ENCODE measurements at regions not wholly inside any gene's neighbourhood (a gene's known extent, or its start where the extent isn't known, plus 50 kb on each side); places are given as distances from the start of the nearest gene placed in this dataset.
"Not testable (repeated sequence)": the region's sequence is repeated elsewhere in the genome, so short reads cannot be mapped to it uniquely, and the experiment has no call there.

- peak; percentile 37 for DNase-seq
Observed at GRCh38 chr3:75840160-75840559, 54.8 kb upstream of the ZNF717 start.

DNA sequence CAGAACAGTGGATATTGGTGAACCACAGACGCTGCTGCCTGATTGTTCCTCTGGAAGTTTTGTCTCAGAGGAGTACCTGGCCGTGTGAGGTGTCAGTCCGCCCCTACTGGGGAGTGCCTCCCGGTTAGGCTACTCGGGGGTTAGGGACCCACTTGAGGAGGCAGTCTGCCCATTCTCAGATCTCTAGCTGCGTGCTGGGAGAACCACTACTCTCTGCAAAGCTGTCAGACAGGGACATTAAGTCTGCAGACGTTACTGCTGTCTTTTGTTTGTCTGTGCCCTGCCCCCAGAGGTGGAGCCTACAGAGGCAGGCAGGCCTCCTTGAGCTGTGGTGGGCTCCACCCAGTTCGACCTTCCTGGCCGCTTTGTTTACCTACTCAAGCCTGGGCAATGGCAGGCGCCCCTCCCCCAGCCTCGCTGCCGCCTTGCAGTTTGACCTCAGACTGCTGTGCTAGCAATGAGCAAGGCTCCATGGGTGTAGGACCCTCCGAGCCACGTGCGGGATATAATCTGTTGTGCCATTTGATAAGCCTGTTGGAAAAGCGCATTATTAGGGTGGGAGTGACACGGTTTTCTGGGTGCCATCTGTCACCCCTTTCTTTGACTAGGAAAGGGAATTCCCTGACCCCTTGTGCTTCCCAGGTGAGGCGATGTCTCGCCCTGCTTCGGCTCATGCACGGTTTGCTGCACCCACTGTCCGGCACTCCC lies 65.1 kb upstream of the ZNF717 start:
- not testable (repeated sequence) for DNase-seq

GRCh38 chr3:75863130-75863529 lies 77.8 kb upstream of the ZNF717 start:
- DNase-seq = no peak

DNA sequence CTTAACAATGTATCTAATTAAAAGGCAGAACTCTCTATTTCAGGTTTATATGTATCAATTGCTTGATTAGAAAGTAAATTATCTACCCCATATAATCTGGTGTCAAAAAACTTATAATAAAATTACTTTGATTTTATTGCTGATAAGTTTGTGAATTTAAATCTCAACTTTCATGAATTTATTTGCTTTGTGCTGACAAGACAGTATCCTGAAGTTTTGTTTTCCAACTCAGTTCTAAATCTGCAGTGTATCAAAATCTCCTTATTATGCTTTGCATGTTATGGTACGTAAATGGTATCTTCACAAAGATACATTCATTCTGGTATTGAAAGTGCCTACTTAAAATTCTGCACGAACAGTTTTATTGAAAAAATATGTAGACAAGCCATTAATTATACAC lies 78.5 kb upstream of the ZNF717 start:
- DNase-seq = no peak

DNA sequence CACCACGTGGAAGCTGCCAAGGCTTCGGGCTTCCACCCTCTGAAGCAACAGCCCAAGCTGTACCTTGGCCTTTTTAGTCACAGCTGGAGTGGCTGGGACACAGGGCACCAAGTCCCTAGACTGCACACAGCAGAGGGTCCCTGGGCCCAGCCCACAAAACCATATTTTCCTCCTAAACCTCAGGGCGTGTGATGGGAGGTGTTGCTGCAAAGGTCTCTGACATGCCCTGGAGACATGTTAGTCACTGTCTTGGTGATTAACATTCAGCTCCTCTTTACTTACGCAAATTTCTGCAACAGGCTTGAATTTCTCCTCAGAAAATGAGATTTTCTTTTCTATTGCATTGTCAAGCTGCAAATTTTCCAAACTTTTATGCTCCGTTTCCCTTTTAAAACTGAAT lies 98.4 kb upstream of the ZNF717 start:
- DNase-seq = not testable (repeated sequence)

- DNase-seq = no peak
Observed at GRCh38 chr3:75886971-75887526, 101.7 kb upstream of the ZNF717 start.

DNA sequence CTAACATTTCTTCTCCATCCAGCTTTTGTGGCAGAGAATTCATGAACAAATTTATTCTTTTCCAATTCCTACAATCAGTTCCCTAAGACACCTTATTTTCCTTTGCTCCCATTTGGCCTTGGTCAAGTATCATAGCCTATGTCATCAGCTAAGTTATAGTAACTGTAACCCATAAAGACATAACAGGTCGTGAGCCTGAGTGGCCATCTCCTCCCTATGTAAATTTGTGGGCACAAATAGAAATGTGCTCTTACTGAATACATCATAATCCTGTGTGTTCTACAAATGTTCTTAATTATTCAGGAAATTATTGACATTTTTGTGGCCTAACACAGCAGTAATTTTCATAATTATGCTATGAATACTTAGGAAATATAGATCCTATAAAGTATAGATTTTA lies 108.9 kb upstream of the ZNF717 start:
- DNase-seq = no peak

DNA sequence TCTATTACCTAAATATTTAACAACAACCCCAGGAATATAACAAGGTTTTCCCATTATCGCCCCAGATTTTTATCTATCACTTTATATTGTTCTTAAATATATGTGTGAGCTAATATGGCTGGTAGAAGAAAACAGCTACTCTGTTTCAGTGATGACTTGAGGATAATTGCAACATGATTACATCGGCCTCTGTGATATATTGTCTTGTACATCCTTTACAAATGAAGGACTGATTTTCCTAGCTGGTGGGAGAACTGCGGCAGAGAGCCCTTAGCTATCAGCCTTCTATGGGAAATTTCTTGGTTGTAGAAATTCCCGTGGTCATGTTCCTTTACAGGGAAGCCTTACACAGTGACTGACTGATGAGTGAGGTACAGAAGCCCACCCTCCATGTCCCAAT lies 110.9 kb upstream of the ZNF717 start:
- no peak for DNase-seq

DNA sequence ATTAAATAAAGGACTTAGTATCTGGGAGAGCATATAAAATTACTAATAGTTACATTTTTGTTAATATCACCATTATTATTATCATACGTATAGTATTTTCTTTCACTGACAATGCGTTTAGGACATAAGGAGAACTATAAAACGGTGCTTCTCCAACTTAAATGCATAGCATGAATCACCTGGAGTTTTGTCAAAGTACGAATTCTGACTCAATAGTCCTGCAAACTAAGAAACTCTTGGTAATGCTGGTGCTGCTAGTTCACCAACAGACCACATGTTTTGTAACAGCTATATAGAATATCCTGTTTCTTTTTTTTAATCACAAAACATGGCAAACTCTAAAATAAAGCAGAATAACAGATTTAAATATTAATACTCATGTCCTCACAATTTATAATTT lies 116.1 kb upstream of the ZNF717 start:
- not testable (repeated sequence) for DNase-seq

GRCh38 chr3:75906555-75907112 lies 121.3 kb upstream of the ZNF717 start:
- DNase-seq = peak; percentile 33

DNA sequence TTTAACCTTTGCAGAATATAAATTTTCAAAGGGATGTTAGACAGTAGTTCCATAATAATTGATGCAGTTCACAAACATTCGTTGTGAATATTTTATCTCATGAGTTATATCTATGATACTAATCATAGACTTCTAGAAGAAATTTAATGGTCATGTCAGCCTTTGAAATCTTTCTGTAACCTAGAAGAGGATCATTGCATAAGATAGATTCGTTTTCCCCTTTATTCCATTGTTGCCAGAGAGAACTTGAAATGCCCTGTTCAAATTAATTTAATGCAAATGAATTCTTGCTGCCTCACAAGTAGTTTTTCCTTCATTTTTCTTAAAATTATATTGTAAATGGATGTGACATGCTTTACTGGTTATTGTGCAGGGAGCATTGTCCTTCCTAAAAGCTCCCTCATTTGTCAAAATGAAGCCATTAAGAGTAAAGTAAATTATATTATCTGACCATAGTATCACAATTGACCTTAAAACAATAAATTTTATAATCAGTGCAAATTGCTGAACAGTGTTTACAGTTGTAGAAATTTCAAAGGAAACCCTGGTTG lies 128.5 kb upstream of the ZNF717 start:
- DNase-seq = no peak

DNA sequence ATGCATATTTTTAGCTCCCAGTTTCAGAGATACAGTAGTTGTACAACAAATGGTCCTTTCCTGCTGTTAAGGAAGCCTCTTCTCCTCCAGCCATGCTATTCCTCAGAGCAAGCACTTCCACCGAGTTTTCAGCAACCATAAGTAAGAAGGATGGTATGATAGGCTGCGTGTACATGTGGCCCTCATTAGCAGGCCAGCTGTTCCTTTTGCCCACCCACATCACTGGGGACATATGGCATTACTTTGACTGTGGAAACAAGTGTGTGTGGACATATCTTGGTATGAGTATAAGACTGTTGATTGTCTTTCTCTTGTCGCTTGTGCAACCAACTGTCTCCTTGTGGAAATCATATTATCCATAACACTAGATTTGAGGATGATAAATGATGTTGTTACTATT lies 129.4 kb upstream of the ZNF717 start:
- DNase-seq = not testable (repeated sequence)

DNA sequence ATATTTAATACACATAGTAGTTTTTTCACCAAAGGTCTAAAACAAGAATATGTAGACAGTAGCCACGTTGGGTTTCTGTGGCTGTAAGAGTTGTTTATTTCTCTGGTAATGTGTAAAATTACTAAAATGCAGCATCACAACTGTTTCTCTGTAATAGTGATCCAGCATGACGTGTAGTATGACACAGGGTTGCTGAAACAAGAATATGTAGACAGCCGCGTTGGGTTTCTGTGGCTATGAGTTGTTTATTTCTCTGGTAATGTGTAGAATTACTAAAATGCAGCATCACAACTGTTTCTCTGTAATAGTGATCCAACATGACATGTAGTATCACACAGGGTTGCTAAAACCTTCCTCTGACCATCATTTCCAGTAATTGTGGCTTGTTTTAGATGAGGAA lies 153.6 kb upstream of the ZNF717 start:
- DNase-seq = no peak

- no peak for DNase-seq
Observed at GRCh38 chr3:75951941-75952340, 166.6 kb upstream of the ZNF717 start.

DNA sequence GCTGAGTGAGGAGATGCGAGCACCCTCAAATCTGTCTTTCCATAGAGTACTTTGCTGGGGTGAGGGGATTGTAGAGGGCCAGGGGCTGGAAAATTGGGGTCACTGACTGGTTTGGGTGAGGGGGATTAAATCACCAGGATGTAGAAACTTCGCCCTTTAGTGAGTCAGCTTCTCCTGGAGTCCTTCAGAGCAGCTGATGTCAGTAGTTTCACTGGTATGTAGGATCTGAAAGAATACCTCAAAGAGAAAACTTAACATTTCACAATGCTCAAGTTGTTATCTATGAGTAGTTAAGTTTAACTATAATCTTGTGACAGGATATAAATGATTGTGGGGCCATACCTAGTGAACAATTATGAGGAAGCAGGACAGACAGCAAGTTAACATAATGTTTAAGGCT lies 174.7 kb upstream of the ZNF717 start:
- not testable (repeated sequence) for DNase-seq

DNA sequence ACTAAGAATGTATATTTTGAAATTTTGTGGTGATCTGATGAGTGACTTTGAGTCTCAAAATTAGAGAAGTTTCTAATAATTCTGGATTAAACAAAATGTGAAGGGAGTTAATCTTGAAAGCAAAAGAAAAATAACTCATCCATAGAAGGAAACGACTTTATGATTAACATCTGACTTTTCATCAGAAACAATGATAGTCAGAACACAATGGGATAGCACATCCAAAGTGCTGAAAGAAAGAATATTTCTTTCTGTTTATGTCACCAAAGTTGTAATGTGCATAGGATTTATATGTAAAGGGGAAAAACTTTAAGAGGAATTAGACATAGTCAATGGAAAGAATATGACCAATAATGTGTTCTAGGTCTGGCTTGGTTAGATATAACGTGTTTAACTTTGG lies 176.7 kb upstream of the ZNF717 start:
- not testable (repeated sequence) for DNase-seq

GRCh38 chr3:75967071-75967470 lies 181.7 kb upstream of the ZNF717 start:
- no peak for DNase-seq

- peak; percentile 28 for DNase-seq
Observed at GRCh38 chr3:75978686-75979085, 193.3 kb upstream of the ZNF717 start.

DNA sequence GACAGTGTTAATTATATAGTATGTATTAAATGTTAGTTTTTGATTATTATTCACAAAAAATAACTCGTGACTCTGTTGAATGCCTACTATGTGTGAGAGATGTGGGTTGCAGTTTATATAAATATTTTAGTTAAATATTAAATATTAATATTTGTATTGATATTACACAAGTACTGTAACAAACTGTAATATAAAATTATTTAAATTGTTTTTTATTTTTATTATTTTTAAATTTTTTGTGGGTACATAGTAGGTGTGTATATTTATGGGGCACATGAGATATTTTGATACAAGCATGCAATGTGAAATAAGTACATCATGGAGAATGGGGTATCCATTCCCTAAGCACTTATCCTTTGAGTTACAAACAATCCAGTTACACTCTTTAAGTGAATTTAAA lies 196.1 kb upstream of the ZNF717 start:
- DNase-seq = no peak

DNA sequence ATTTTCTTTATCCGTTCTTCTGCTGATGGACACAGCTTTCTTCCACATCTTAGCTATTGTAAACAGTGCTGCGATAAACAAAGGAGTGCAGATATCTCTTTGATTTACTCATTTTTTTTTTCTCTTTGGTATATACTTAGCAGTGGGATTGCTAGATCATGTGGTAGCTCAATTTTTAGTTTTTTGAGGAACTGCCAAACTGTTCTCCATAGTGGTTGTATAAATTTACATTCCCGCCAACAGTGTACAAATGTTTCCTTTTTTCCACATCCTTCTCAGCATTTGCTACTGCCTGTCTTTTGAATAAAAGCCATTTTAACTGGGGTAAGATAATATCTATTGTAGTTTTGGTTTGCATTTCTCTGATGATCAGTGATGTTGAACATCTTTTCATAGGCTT lies 196.8 kb upstream of the ZNF717 start:
- DNase-seq = no peak

DNA sequence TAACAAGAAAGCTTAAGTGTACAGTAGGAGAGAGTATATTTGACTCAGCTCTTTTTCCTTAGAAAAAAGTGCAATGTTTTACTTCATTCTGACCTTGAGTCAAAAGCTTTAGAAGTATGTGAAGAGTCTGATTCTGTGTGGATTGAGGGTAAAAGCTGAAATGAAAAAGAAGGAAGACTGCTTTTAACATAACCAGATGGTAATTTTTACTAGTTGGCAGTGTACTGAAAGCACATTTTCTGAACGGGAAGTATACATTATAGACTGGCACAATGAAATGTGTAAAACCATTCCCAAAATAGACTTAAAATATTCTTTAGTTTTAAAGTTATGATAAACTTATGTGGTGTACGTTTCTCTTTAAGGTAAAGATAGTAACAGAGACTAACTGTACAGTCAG lies 197.8 kb upstream of the ZNF717 start:
- DNase-seq = no peak

- DNase-seq = no peak
Observed at GRCh38 chr3:75983609-75984290, 198.4 kb upstream of the ZNF717 start.

DNA sequence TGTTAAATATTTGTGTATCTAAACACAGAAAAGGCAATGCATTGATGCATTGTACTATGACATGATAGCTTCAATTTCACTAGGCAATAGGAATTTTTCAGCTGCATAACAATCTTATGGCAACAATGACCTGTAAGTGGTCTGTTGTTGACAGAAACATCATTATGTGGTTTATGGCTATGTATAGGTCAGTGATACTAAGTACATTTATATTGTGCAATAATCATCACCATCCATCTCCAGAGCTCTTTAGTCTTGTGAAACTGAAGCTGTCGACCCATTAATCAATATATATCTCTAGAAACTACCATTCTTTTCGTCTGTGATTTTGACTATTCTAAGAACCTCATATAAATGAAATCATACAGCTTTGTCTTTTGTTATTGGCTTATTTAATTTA lies 200.1 kb upstream of the ZNF717 start:
- DNase-seq = no peak

GRCh38 chr3:76010252-76010651 lies 224.9 kb upstream of the ZNF717 start:
- no peak for DNase-seq

All from amniotic stem cell (primary cell).